ENCODE measurements at regions not wholly inside any gene's neighbourhood (a gene's known extent, or its start where the extent isn't known, plus 50 kb on each side); places are given as distances from the start of the nearest gene placed in this dataset.
A peak's percentile ranks its signal among the peaks of the same experiment; 100 is the strongest.
"Not testable (repeated sequence)": the region's sequence is repeated elsewhere in the genome, so short reads cannot be mapped to it uniquely, and the experiment has no call there.

- DNase-seq, result no peak
- H3K4me1 ChIP-seq, result no peaks in the 10 kb centered on the region
- no peak overlapping the region for H3K27ac ChIP-seq
- no peak overlapping the region for H3K4me3 ChIP-seq
- intact Hi-C loops (cut with DNase I; ENCODE audit: low total_unique reads) (no loop called here), in situ Hi-C loops (cut with MboI; ENCODE audit: low pct_ligation_motif_present in 1 of 4, low pct_unique_long_range_greater_than_20kb in 1 of 4, low sequenced_read_pairs in 3 of 4) (loop anchor here (25.0 kb wide), 4 partner anchors 120 to 555 kb away; no protein-coding TSS in a partner anchor)
- 63 to 85% methylated on average over 11 of the region's 11 CpGs for WGBS, 2 donors (ENCODE audit: low coverage in 1 of 2)
- no peak for TF ChIP-seq POLR2A (IDR thresholded peaks at IDR 0.05)
- no peak for TF ChIP-seq POLR2AphosphoS5 (IDR thresholded peaks at IDR 0.05)
- no peak for TF ChIP-seq EP300 (IDR thresholded peaks at IDR 0.05; ENCODE audit: low read depth)
- TF ChIP-seq, protein P1, sequence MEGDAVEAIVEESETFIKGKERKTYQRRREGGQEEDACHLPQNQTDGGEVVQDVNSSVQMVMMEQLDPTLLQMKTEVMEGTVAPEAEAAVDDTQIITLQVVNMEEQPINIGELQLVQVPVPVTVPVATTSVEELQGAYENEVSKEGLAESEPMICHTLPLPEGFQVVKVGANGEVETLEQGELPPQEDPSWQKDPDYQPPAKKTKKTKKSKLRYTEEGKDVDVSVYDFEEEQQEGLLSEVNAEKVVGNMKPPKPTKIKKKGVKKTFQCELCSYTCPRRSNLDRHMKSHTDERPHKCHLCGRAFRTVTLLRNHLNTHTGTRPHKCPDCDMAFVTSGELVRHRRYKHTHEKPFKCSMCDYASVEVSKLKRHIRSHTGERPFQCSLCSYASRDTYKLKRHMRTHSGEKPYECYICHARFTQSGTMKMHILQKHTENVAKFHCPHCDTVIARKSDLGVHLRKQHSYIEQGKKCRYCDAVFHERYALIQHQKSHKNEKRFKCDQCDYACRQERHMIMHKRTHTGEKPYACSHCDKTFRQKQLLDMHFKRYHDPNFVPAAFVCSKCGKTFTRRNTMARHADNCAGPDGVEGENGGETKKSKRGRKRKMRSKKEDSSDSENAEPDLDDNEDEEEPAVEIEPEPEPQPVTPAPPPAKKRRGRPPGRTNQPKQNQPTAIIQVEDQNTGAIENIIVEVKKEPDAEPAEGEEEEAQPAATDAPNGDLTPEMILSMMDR (IDR thresholded peaks at IDR 0.05), result no peak
- H3K27me3 ChIP-seq, result no peaks in the 10 kb centered on the region
- H3K9me3 ChIP-seq, result no peaks in the 10 kb centered on the region
- no peaks in the 10 kb centered on the region for H3K36me3 ChIP-seq
Measured at GRCh38 chr15:85282504-85283115, 97.8 kb upstream of the AKAP13 start.

- 58% methylated on average over 4 of the region's 5 CpGs; no CpG with 5 or more reads in 1 of the 2 donors for WGBS, 2 donors (ENCODE audit: low coverage in 1 of 2)
- intact Hi-C loops (cut with DNase I; ENCODE audit: low total_unique reads); H3K27ac ChIP-seq; H3K4me3 ChIP-seq; H3K4me1 ChIP-seq; DNase-seq; H3K27me3 ChIP-seq; H3K9me3 ChIP-seq; H3K36me3 ChIP-seq: not testable (repeated sequence)
- in situ Hi-C loops (cut with MboI; ENCODE audit: low pct_ligation_motif_present in 1 of 4, low pct_unique_long_range_greater_than_20kb in 1 of 4, low sequenced_read_pairs in 3 of 4), result loop anchor here (25.0 kb wide), 4 partner anchors 122 to 553 kb away; no protein-coding TSS in a partner anchor
Measured at GRCh38 chr15:85283815-85284214, 96.6 kb upstream of the AKAP13 start.

DNA sequence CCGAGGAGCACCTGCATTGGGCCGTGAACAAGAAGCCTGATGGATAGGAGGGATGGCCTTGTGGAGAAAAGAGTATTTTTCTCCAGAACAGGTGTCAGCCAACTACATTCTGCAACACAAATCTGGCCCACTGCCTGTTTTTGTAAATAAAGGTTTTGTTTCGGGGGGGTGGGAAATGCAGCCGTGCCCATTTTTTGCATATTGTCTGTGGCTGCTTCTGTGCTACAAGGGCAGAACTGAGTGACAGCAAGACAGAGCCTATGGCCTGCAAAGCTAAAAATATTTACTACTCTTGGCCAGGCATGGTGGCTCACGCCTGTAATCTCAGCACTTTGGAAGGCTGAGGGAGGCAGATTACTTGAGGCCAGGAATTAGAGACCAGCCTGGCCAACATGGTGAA lies 95.9 kb upstream of the AKAP13 start:
- no peaks in the 10 kb centered on the region for H3K36me3 ChIP-seq
- DNase-seq, result peak; percentile 29
- H3K9me3 ChIP-seq, result no peaks in the 10 kb centered on the region
- H3K4me1 ChIP-seq, result peaks cover 0 to under 1% (median 0%) of the 10 kb centered on the region in 4 donors
- no peak overlapping the region for H3K4me3 ChIP-seq
- H3K27me3 ChIP-seq, result no peaks in the 10 kb centered on the region
- 82 to 85% methylated on average over 5 of the region's 5 CpGs for WGBS, 2 donors (ENCODE audit: low coverage in 1 of 2)
- in situ Hi-C loops (cut with MboI; ENCODE audit: low pct_ligation_motif_present in 1 of 4, low pct_unique_long_range_greater_than_20kb in 1 of 4, low sequenced_read_pairs in 3 of 4) (loop anchor here (25.0 kb wide), 4 partner anchors 122 to 553 kb away; no protein-coding TSS in a partner anchor), intact Hi-C loops (cut with DNase I; ENCODE audit: low total_unique reads) (no loop called here)
- TF ChIP-seq, protein P1 (IDR thresholded peaks at IDR 0.05), result no peak
- TF ChIP-seq EP300 (IDR thresholded peaks at IDR 0.05; ENCODE audit: low read depth) (no peak), POLR2A (IDR thresholded peaks at IDR 0.05) (no peak), POLR2AphosphoS5 (IDR thresholded peaks at IDR 0.05) (no peak)
- no peak overlapping the region for H3K27ac ChIP-seq

DNA sequence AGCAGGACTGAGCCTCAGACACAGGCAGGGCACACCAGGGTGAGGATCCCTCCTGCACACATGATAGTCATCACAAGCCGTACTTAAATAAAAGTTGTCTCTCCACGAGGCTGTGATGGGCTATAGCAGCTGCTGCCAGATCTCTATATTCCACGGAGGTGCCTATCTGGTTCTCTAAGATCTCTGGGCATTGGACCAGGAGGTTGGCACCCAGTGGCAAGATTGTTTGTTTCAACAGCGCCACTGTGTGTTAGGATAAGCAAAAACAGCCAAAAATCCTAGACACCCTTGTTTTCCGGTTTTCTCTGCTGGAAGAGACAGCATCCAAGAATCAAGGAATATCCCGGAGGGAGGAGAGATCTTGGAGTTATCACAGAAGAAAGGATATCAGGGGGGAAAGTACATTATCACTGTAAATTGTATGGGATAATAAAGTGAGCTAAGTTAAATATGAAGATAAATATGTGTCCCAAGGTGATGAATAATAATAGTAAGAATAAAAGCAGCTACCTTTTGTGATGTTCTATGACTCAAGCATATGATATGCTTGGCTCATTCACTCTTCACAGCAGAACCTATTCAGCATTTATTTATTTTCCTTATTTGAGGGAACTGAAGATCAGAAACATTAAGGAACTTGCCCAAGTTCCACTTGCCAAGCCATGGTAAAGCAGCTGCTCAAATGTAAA lies 90.6 kb upstream of the AKAP13 start:
- DNase-seq, result peak; percentile 40
- no peak overlapping the region for H3K27ac ChIP-seq
- peaks cover 0 to 6% (median 0%) of the 10 kb centered on the region in 4 donors for H3K4me1 ChIP-seq
- no peak for TF ChIP-seq POLR2A (IDR thresholded peaks at IDR 0.05)
- TF ChIP-seq, protein P1 (IDR thresholded peaks at IDR 0.05), result peak; percentile 35 to 55 (median 47)
- 13 to 21% methylated on average over 5 to 6 of the region's 6 CpGs for WGBS, 2 donors (ENCODE audit: low coverage in 1 of 2)
- no peaks in the 10 kb centered on the region for H3K27me3 ChIP-seq
- H3K4me3 ChIP-seq, result no peak overlapping the region
- in situ Hi-C loops (cut with MboI; ENCODE audit: low pct_ligation_motif_present in 1 of 4, low pct_unique_long_range_greater_than_20kb in 1 of 4, low sequenced_read_pairs in 3 of 4), result loop anchor here (25.0 kb wide), 4 partner anchors 128 to 547 kb away; no protein-coding TSS in a partner anchor
- intact Hi-C loops (cut with DNase I; ENCODE audit: low total_unique reads), result no loop called here
- no peaks in the 10 kb centered on the region for H3K9me3 ChIP-seq
- no peaks in the 10 kb centered on the region for H3K36me3 ChIP-seq

GRCh38 chr15:85292583-85292982 lies 87.8 kb upstream of the AKAP13 start:
- H3K36me3 ChIP-seq; DNase-seq; H3K9me3 ChIP-seq; H3K27me3 ChIP-seq; H3K4me1 ChIP-seq; H3K27ac ChIP-seq; intact Hi-C loops (cut with DNase I; ENCODE audit: low total_unique reads); H3K4me3 ChIP-seq: not testable (repeated sequence)
- WGBS, 2 donors (ENCODE audit: low coverage in 1 of 2), result 75 to 94% methylated on average over 3 to 5 of the region's 5 CpGs
- in situ Hi-C loops (cut with MboI; ENCODE audit: low pct_ligation_motif_present in 1 of 4, low pct_unique_long_range_greater_than_20kb in 1 of 4, low sequenced_read_pairs in 3 of 4), result loop anchor here (25.0 kb wide), 4 partner anchors 130 to 545 kb away; no protein-coding TSS in a partner anchor
